IMR-90 (cell line): ENCODE measurements at regions not wholly inside any gene's neighbourhood (a gene's known extent, or its start where the extent isn't known, plus 50 kb on each side); places are given as distances from the start of the nearest gene placed in this dataset.

ENCODE experiments used
- ATAC-seq: fragments of 200-7000 bp; cut with Tn5 transposase; 2 replicates; pipeline ENCODE4 v1.9.1; 2020; ENCODE audit warnings: low read depth, mild to moderate bottlenecking, moderate library complexity
- BruUV-seq: library from RNA; stranded (reverse); fragments of 400-500 nt; replicated peaks from 2 replicates; lab custom pipeline; 2021; lab: Mats Ljungman, UMichigan
- CTCF ChIA-PET: fragments of 300-600 bp; formaldehyde crosslinking; extraction: SDS; loops from one replicate; lab custom pipeline; 2021; ENCODE audit warnings: antibody characterized with exemption; lab: Yijun Ruan, JAX
- POLR2A ChIA-PET: fragments of 300-600 bp; sonication (Branson Sonifier 250); formaldehyde crosslinking; loops from one replicate; lab custom pipeline; 2022; ENCODE audit warnings: antibody characterized with exemption; ENCODE audit not compliant: unreplicated experiment; lab: Charles Lee
- DNase-seq: peaks from one replicate; pipeline ENCODE4 v3.0.0; 2013
- H2AFZ ChIP-seq: replicated peaks from 2 replicates; pipeline ENCODE3; 2013; ENCODE audit warnings: low read length, mild to moderate bottlenecking; ENCODE audit not compliant: poor library complexity
- H2AK5ac ChIP-seq: 2 replicates; pipeline ENCODE4 v1.6.1; 2013; ENCODE audit warnings: low read depth, low read length, inconsistent platforms
- H2AK9ac ChIP-seq: replicated peaks from 2 replicates; pipeline ENCODE3; 2013; ENCODE audit warnings: mild to moderate bottlenecking, low read depth, low read length, moderate library complexity; ENCODE audit not compliant: poor library complexity
- H2BK120ac ChIP-seq: 2 replicates; pipeline ENCODE4 v1.6.1; 2013; ENCODE audit warnings: low read depth, low read length, inconsistent platforms
- H2BK15ac ChIP-seq: 3 replicates; pipeline ENCODE4 v1.6.1; 2013; ENCODE audit warnings: low read depth, low read length, inconsistent platforms
- H2BK20ac ChIP-seq: 2 replicates; pipeline ENCODE4 v1.6.1; 2013; ENCODE audit warnings: low read depth, mild to moderate bottlenecking, inconsistent platforms, low read length, moderate library complexity
- H2BK5ac ChIP-seq: 2 replicates; pipeline ENCODE4 v1.6.1; 2013; ENCODE audit warnings: mild to moderate bottlenecking, low read depth, low read length, inconsistent platforms; ENCODE audit not compliant: poor library complexity, severe bottlenecking
- H3K14ac ChIP-seq: replicated peaks from 2 replicates; pipeline ENCODE4 v1.6.1; 2013; ENCODE audit warnings: low read depth, low read length, inconsistent platforms
- H3K18ac ChIP-seq: 2 replicates; pipeline ENCODE4 v1.6.1; 2013; ENCODE audit warnings: low read depth, low read length, control low read depth
- H3K23ac ChIP-seq: 2 replicates; pipeline ENCODE4 v1.6.1; 2013; ENCODE audit warnings: low read depth, low read length, inconsistent platforms
- H3K27ac ChIP-seq: 2 replicates; pipeline ENCODE4 v1.5.1; 2013; ENCODE audit warnings: mild to moderate bottlenecking, control low read depth, low read length; ENCODE audit not compliant: insufficient read depth
- H3K27me3 ChIP-seq: 2 replicates; pipeline ENCODE4 v1.6.1; 2013; ENCODE audit warnings: low read length; ENCODE audit not compliant: control insufficient read depth, insufficient read depth
- H3K36me3 ChIP-seq: 2 replicates; pipeline ENCODE4 v1.6.1; 2013; ENCODE audit warnings: low read length, mixed read lengths; ENCODE audit not compliant: control insufficient read depth, insufficient read depth
- H3K4ac ChIP-seq: 2 replicates; pipeline ENCODE4 v1.6.1; 2013; ENCODE audit warnings: low read depth, low read length, inconsistent platforms
- H3K4me1 ChIP-seq: 2 replicates; pipeline ENCODE4 v1.6.1; 2013; ENCODE audit warnings: low read length, mixed read lengths; ENCODE audit not compliant: control insufficient read depth, insufficient read depth
- H3K4me2 ChIP-seq: 2 replicates; pipeline ENCODE4 v1.6.1; 2013; ENCODE audit warnings: low read depth, mild to moderate bottlenecking, control low read depth, low read length, moderate library complexity
- H3K4me3 ChIP-seq: 2 replicates; pipeline ENCODE4 v1.5.1; 2013; ENCODE audit warnings: low read depth, mild to moderate bottlenecking, control low read depth, low read length, moderate library complexity; ENCODE audit not compliant: insufficient read depth
- H3K56ac ChIP-seq: 2 replicates; pipeline ENCODE4 v1.6.1; 2013; ENCODE audit warnings: low read length, inconsistent platforms; ENCODE audit not compliant: insufficient read depth; ENCODE audit errors: extremely low read depth
- H3K79me1 ChIP-seq, 2 experiments: 2 replicates each; pipeline ENCODE4 v1.6.1; 2013; ENCODE audit warnings: low read length in 2 of 2, inconsistent platforms in 1 of 2, low read depth in 1 of 2
- H3K9ac ChIP-seq: 2 replicates; pipeline ENCODE4 v1.6.1; 2013; ENCODE audit warnings: low read depth, low read length, control low read depth
- H3K9me1 ChIP-seq: 2 replicates; pipeline ENCODE4 v1.6.1; 2013; ENCODE audit warnings: low read length, inconsistent platforms; ENCODE audit not compliant: insufficient read depth
- H3K9me3 ChIP-seq: 2 replicates; pipeline ENCODE4 v1.6.1; 2013; ENCODE audit warnings: low read length; ENCODE audit not compliant: control insufficient read depth, insufficient read depth
- H4K20me1 ChIP-seq: 2 replicates; pipeline ENCODE4 v1.6.1; 2013; ENCODE audit warnings: low read length, inconsistent platforms; ENCODE audit not compliant: insufficient read depth
- H4K5ac ChIP-seq: 2 replicates; pipeline ENCODE4 v1.6.1; 2013; ENCODE audit warnings: mild to moderate bottlenecking, low read depth, low read length, control low read depth
- H4K8ac ChIP-seq, 2 experiments: 2 replicates each; pipeline ENCODE4 v1.6.1; 2013; ENCODE audit warnings: low read depth in 2 of 2, low read length in 2 of 2, control low read depth in 1 of 2, inconsistent platforms in 1 of 2
- H4K91ac ChIP-seq: 2 replicates; pipeline ENCODE4 v1.6.1; 2013; ENCODE audit warnings: low read depth, low read length, inconsistent platforms; ENCODE audit not compliant: insufficient read depth
- BHLHE40 ChIP-seq: fragments of 150-350 bp; IDR thresholded peaks from 2 replicates; pipeline ENCODE4 v1.6.1; 2016; ENCODE audit warnings: mild to moderate bottlenecking, low read depth, low read length
- CEBPB ChIP-seq: IDR thresholded peaks from 2 replicates; pipeline ENCODE4 v1.6.1; 2012; ENCODE audit warnings: low read depth, low read length, improper control_type of control experiment
- CHD1 ChIP-seq: IDR thresholded peaks from 2 replicates; pipeline ENCODE4 v1.6.1; 2012; ENCODE audit warnings: low read depth, low read length, improper control_type of control experiment
- CTCF ChIP-seq: conservative IDR thresholded peaks from 2 replicates; pipeline ENCODE4 v1.5.1; 2012; ENCODE audit warnings: mild to moderate bottlenecking, low read depth, low read length, improper control_type of control experiment
- ELK1 ChIP-seq: fragments of 150-350 bp; IDR thresholded peaks from 2 replicates; pipeline ENCODE4 v1.6.1; 2016; ENCODE audit warnings: low read depth, mild to moderate bottlenecking, low read length, moderate library complexity, borderline replicate concordance
- FOS ChIP-seq: fragments of 150-350 bp; IDR thresholded peaks from 2 replicates; pipeline ENCODE4 v1.6.1; 2016; ENCODE audit warnings: low read depth, low read length
- MAFK ChIP-seq: IDR thresholded peaks from 2 replicates; pipeline ENCODE4 v1.6.1; 2012; ENCODE audit warnings: low read depth, low read length, improper control_type of control experiment
- MAZ ChIP-seq: IDR thresholded peaks from 2 replicates; pipeline ENCODE4 v1.6.1; 2012; ENCODE audit warnings: low read depth, mild to moderate bottlenecking, low read length, improper control_type of control experiment, moderate library complexity, borderline replicate concordance
- MXI1 ChIP-seq: IDR thresholded peaks from 2 replicates; pipeline ENCODE4 v1.6.1; 2012; ENCODE audit warnings: low read depth, mild to moderate bottlenecking, low read length, moderate library complexity, borderline replicate concordance
- NFE2L2 ChIP-seq: fragments of 150-350 bp; IDR thresholded peaks from 2 replicates; pipeline ENCODE4 v1.6.1; 2016; ENCODE audit warnings: low read depth, mild to moderate bottlenecking, low read length
- POLR2A ChIP-seq: IDR thresholded peaks from 2 replicates; pipeline ENCODE4 v1.6.1; 2012; ENCODE audit warnings: mild to moderate bottlenecking, low read depth, low read length
- RAD21 ChIP-seq: IDR thresholded peaks from 2 replicates; pipeline ENCODE4 v1.6.1; 2012; ENCODE audit warnings: low read length, improper control_type of control experiment
- RCOR1 ChIP-seq: IDR thresholded peaks from 2 replicates; pipeline ENCODE4 v1.6.1; 2012; ENCODE audit warnings: mild to moderate bottlenecking, low read length, improper control_type of control experiment; ENCODE audit not compliant: insufficient replicate concordance
- RFX5 ChIP-seq: IDR thresholded peaks from 2 replicates; pipeline ENCODE4 v1.8.0; 2012; ENCODE audit warnings: low read depth, mild to moderate bottlenecking, low read length, moderate library complexity
- SMC3 ChIP-seq: fragments of 150-350 bp; IDR thresholded peaks from 2 replicates; pipeline ENCODE4 v1.6.1; 2016; ENCODE audit warnings: low read depth, mild to moderate bottlenecking, antibody characterized with exemption, low read length, moderate library complexity
- USF2 ChIP-seq: fragments of 150-350 bp; IDR thresholded peaks from 2 replicates; pipeline ENCODE4 v1.6.1; 2017; ENCODE audit warnings: mild to moderate bottlenecking, antibody characterized with exemption, low read length, low read depth
- dilution Hi-C: fragments of 300-500 bp; cut with HindIII; formaldehyde crosslinking; loops from one replicate; pipeline ENCODE4 v1.14.3; 2018; ENCODE audit warnings: low sequenced_read_pairs; ENCODE audit not compliant: unreplicated experiment
- in situ Hi-C: fragments of 300-500 bp; cut with MboI; formaldehyde crosslinking; loops from 3 replicates; pipeline ENCODE4 v1.14.3; 2019; ENCODE audit warnings: low sequenced_read_pairs, inconsistent platforms, mixed read lengths
- intact Hi-C: fragments of 100-400 bp; cut with micrococcal nuclease; formaldehyde crosslinking; loops from 2 replicates; pipeline ENCODE4 v1.10.0; 2022

- H2BK15ac ChIP-seq, result no peak overlapping the region
- no peak overlapping the region for H4K91ac ChIP-seq
- no peak overlapping the region for H2BK120ac ChIP-seq
- H3K9me1 ChIP-seq, result no peaks in the 10 kb centered on the region
- H3K9ac ChIP-seq, result no peak overlapping the region
- H2BK20ac ChIP-seq, result no peak overlapping the region
- H3K4ac ChIP-seq, result no peak overlapping the region
- no peaks in the 10 kb centered on the region for H3K36me3 ChIP-seq
- TF ChIP-seq RAD21, result no peak
- TF ChIP-seq CTCF, result no peak
- no peak for TF ChIP-seq RFX5
- TF ChIP-seq FOS, result no peak
- TF ChIP-seq POLR2A, result no peak
- no peak for TF ChIP-seq BHLHE40
- TF ChIP-seq MAFK, result no peak
- TF ChIP-seq NFE2L2, result no peak
- no peak for TF ChIP-seq RCOR1
- no peak for TF ChIP-seq SMC3
- TF ChIP-seq MAZ, result no peak
- no peak for TF ChIP-seq USF2
- no peak for TF ChIP-seq CHD1
- no peak for TF ChIP-seq CEBPB
- no peak for TF ChIP-seq MXI1
- TF ChIP-seq ELK1, result no peak
- intact Hi-C loops, result no loop called here
- POLR2A ChIA-PET, result no interaction called here
- H2AFZ ChIP-seq, result no peak overlapping the region
- H4K5ac ChIP-seq, result no peak overlapping the region
- no peak overlapping the region for H2BK5ac ChIP-seq
- peaks cover 47% of the 10 kb centered on the region for H3K27me3 ChIP-seq
- no peak overlapping the region for H3K4me2 ChIP-seq
- no peaks in the 10 kb centered on the region for H3K79me1 ChIP-seq
- H3K23ac ChIP-seq, result no peak overlapping the region
- ATAC-seq (no peak), DNase-seq (no peak)
- BruUV-seq, result no TSS peak
- H3K27ac ChIP-seq, result no peak overlapping the region
- no peak overlapping the region for H4K8ac ChIP-seq
- no peak overlapping the region for H3K4me3 ChIP-seq
- dilution Hi-C loops, result no loop called here
- in situ Hi-C loops, result no loop called here
- H2AK5ac ChIP-seq, result no peak overlapping the region
- H3K4me1 ChIP-seq, result no peaks in the 10 kb centered on the region
- CTCF ChIA-PET, result no interaction called here
- no peak overlapping the region for H3K18ac ChIP-seq
- no peak overlapping the region for H3K14ac ChIP-seq
- no peaks in the 10 kb centered on the region for H3K9me3 ChIP-seq
- no peak overlapping the region for H2AK9ac ChIP-seq
- no peak overlapping the region for H3K56ac ChIP-seq
- no peaks in the 10 kb centered on the region for H4K20me1 ChIP-seq
Measured at GRCh38 chr12:53817021-53817389, 65.2 kb upstream of the CISTR start.
